Cardiac fibroblast (primary cell): ENCODE measurements at regions not wholly inside any gene's neighbourhood (a gene's known extent, or its start where the extent isn't known, plus 50 kb on each side); places are given as distances from the start of the nearest gene placed in this dataset.
A peak's percentile ranks its signal among the peaks of the same experiment; 100 is the strongest.

ENCODE experiments used
- DNase-seq, 2 donors: peaks; one replicate each; pipeline versions ENCODE4 v3.0.0 to v3.0.0-alpha.2; 2010; ENCODE audit warnings: low read depth in 2 of 2
- H3K4me3 ChIP-seq, 2 donors: replicated peaks in 1 of 2; 1 replicate in 1 of 2; 2 replicates in 1 of 2; pipeline ENCODE4 v1.5.1; 2011; ENCODE audit warnings: low read depth in 2 of 2, low read length in 2 of 2, mild to moderate bottlenecking in 2 of 2, moderate library complexity in 1 of 2
- TF ChIP-seq, protein P1 (sequence below): IDR thresholded peaks from one replicate; pipeline ENCODE4 v1.5.1; 2011; ENCODE audit warnings: low read depth, mild to moderate bottlenecking, low read length, inconsistent platforms

- DNase-seq = no peak
- TF ChIP-seq, protein P1, sequence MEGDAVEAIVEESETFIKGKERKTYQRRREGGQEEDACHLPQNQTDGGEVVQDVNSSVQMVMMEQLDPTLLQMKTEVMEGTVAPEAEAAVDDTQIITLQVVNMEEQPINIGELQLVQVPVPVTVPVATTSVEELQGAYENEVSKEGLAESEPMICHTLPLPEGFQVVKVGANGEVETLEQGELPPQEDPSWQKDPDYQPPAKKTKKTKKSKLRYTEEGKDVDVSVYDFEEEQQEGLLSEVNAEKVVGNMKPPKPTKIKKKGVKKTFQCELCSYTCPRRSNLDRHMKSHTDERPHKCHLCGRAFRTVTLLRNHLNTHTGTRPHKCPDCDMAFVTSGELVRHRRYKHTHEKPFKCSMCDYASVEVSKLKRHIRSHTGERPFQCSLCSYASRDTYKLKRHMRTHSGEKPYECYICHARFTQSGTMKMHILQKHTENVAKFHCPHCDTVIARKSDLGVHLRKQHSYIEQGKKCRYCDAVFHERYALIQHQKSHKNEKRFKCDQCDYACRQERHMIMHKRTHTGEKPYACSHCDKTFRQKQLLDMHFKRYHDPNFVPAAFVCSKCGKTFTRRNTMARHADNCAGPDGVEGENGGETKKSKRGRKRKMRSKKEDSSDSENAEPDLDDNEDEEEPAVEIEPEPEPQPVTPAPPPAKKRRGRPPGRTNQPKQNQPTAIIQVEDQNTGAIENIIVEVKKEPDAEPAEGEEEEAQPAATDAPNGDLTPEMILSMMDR = no peak
- no peak overlapping the region for H3K4me3 ChIP-seq
These were observed 783.0 kb upstream of the ZEB2 start for GRCh38 chr2:145302886-145303285.

- TF ChIP-seq, protein P1 = no peak
- DNase-seq = no peak
- no peak overlapping the region for H3K4me3 ChIP-seq
These were observed 782.5 kb upstream of the ZEB2 start for GRCh38 chr2:145302451-145302850.

- DNase-seq = no peak
- TF ChIP-seq, protein P1 = no peak
- H3K4me3 ChIP-seq = no peak overlapping the region
These were observed 779.4 kb upstream of the ZEB2 start for GRCh38 chr2:145299368-145299767.

GRCh38 chr2:145292166-145292565, 772.2 kb upstream of the ZEB2 start:
- TF ChIP-seq, protein P1 = no peak
- H3K4me3 ChIP-seq = no peak overlapping the region
- no peak for DNase-seq

GRCh38 chr2:145290986-145291385, 771.1 kb upstream of the ZEB2 start:
- TF ChIP-seq, protein P1 = no peak
- no peak for DNase-seq
- H3K4me3 ChIP-seq = no peak overlapping the region

GRCh38 chr2:145289946-145290345, 770.0 kb upstream of the ZEB2 start:
- DNase-seq = peak in 1 of 2 donors; percentile 4
- no peak overlapping the region for H3K4me3 ChIP-seq
- TF ChIP-seq, protein P1 = no peak
